CD14-positive monocyte (primary cell): ENCODE measurements at regions not wholly inside any gene's neighbourhood (a gene's known extent, or its start where the extent isn't known, plus 50 kb on each side); places are given as distances from the start of the nearest gene placed in this dataset.

Source experiments
- DNase-seq, 3 donors: peaks; one replicate each; pipeline ENCODE4 v3.0.0-alpha.2; 2011 to 2022
- H2AFZ ChIP-seq: 2 replicates; pipeline ENCODE4 v1.6.0; 2012; ENCODE audit warnings: mild to moderate bottlenecking, low read depth, low read length, inconsistent platforms; ENCODE audit not compliant: insufficient read depth, poor library complexity, severe bottlenecking
- H3K27ac ChIP-seq, 2 donors: 1 replicate in 1 of 2; 2 replicates in 1 of 2; pipeline ENCODE4 v1.5.1; 2012 to 2013; ENCODE audit warnings: low read length in 2 of 2, control low read depth in 1 of 2, inconsistent platforms in 1 of 2, low read depth in 1 of 2, mild to moderate bottlenecking in 1 of 2
- H3K27me3 ChIP-seq, 2 donors: one replicate each; pipeline versions ENCODE4 v1.6.0 to v1.6.1; 2011 to 2013; ENCODE audit warnings: low read length in 2 of 2; ENCODE audit not compliant: control insufficient read depth in 2 of 2, insufficient read depth in 2 of 2
- H3K36me3 ChIP-seq, 2 donors: replicated peaks in 1 of 2; 1 replicate in 1 of 2; 2 replicates in 1 of 2; pipeline versions ENCODE4 v1.5.1 to v1.6.1; 2012 to 2013; ENCODE audit warnings: low read length in 2 of 2, control low read depth in 1 of 2, inconsistent platforms in 1 of 2, mild to moderate bottlenecking in 1 of 2; ENCODE audit not compliant: insufficient read depth in 2 of 2, control insufficient read depth in 1 of 2
- H3K4me1 ChIP-seq, 2 donors: 1 replicate in 1 of 2; 2 replicates in 1 of 2; pipeline versions ENCODE4 v1.5.1 to v1.6.1; 2012 to 2013; ENCODE audit warnings: low read length in 2 of 2, control low read depth in 1 of 2, inconsistent platforms in 1 of 2, mild to moderate bottlenecking in 1 of 2, moderate library complexity in 1 of 2; ENCODE audit not compliant: insufficient read depth in 2 of 2, control insufficient read depth in 1 of 2
- H3K4me2 ChIP-seq: replicated peaks from 2 replicates; pipeline ENCODE3; 2012; ENCODE audit warnings: low read length, moderate library complexity, mild to moderate bottlenecking; ENCODE audit not compliant: poor library complexity, severe bottlenecking; ENCODE audit errors: extremely low read depth
- H3K4me3 ChIP-seq, 3 experiments: fragments of 200-600 bp in 1 of 3; sonication (generic) in 1 of 3; replicated peaks in 1 of 3; 1 replicate in 2 of 3; 2 replicates in 1 of 3; pipeline ENCODE4 v1.5.1; 2011 to 2013; ENCODE audit warnings: low read length in 3 of 3, mild to moderate bottlenecking in 3 of 3, control low read depth in 2 of 3, low read depth in 2 of 3, inconsistent platforms in 1 of 3, moderate library complexity in 1 of 3
- H3K79me2 ChIP-seq: 2 replicates; pipeline ENCODE4 v1.6.0; 2012; ENCODE audit warnings: mild to moderate bottlenecking, control low read depth, inconsistent platforms, low read length, moderate library complexity; ENCODE audit not compliant: insufficient read depth
- H3K9ac ChIP-seq: 2 replicates; pipeline ENCODE4 v1.6.0; 2017; ENCODE audit warnings: low read length, mild to moderate bottlenecking; ENCODE audit not compliant: insufficient read depth, poor library complexity, severe bottlenecking
- H3K9me3 ChIP-seq, 2 donors: replicated peaks in 1 of 2; 1 replicate in 1 of 2; 2 replicates in 1 of 2; pipeline versions ENCODE4 v1.5.1 to v1.6.1; 2012 to 2013; ENCODE audit warnings: low read length in 2 of 2, control low read depth in 1 of 2; ENCODE audit not compliant: control insufficient read depth in 1 of 2, insufficient read depth in 1 of 2
- H4K20me1 ChIP-seq: 2 replicates; pipeline ENCODE4 v1.6.0; 2012; ENCODE audit warnings: mild to moderate bottlenecking, low read length, control low read depth, moderate library complexity; ENCODE audit not compliant: insufficient read depth
- H3K27ac Mint-ChIP-seq, 7 donors: one replicate each; pipeline ENCODE4 v1.8.0; 2020; ENCODE audit warnings: mild to moderate bottlenecking in 7 of 7, mixed read lengths in 7 of 7, moderate library complexity in 6 of 7, inconsistent platforms in 2 of 7
- H3K27me3 Mint-ChIP-seq, 3 donors: one replicate each; pipeline ENCODE4 v1.8.0; 2021 to 2022; ENCODE audit warnings: low read depth in 3 of 3, mild to moderate bottlenecking in 3 of 3, mixed read lengths in 3 of 3, moderate library complexity in 3 of 3, inconsistent platforms in 1 of 3
- H3K36me3 Mint-ChIP-seq, 2 donors: one replicate each; pipeline ENCODE4 v1.8.0; 2020; ENCODE audit warnings: mixed read lengths in 2 of 2, inconsistent platforms in 1 of 2, mild to moderate bottlenecking in 1 of 2
- H3K4me1 Mint-ChIP-seq: one replicate; pipeline ENCODE4 v1.8.0; 2020; ENCODE audit warnings: mild to moderate bottlenecking, mixed read lengths
- H3K4me3 Mint-ChIP-seq, 2 donors: one replicate each; pipeline ENCODE4 v1.8.0; 2020; ENCODE audit warnings: mild to moderate bottlenecking in 2 of 2, mixed read lengths in 2 of 2, moderate library complexity in 1 of 2
- H3K9me3 Mint-ChIP-seq, 7 donors: one replicate each; pipeline ENCODE4 v1.8.0; 2020 to 2022; ENCODE audit warnings: mixed read lengths in 7 of 7, mild to moderate bottlenecking in 6 of 7, moderate library complexity in 6 of 7, inconsistent platforms in 2 of 7
- WGBS: methylation state at CpG from one replicate; pipeline ENCODE4 v1.1.5; 2013; ENCODE audit warnings: missing lambda C conversion rate; ENCODE audit not compliant: insufficient coverage; 5-methylcytosine and 5-hydroxymethylcytosine counted together
- intact Hi-C, 2 donors: fragments of 100-400 bp; cut with micrococcal nuclease; formaldehyde crosslinking; loops; one replicate each; pipeline versions ENCODE4 v1.15.0 to v1.15.1; 2023
- TF ChIP-seq, protein P1 (sequence below): fragments of 200-600 bp; IDR thresholded peaks from one replicate; pipeline ENCODE4 v1.8.0; 2022; ENCODE audit warnings: antibody characterized with exemption, mild to moderate bottlenecking

DNA sequence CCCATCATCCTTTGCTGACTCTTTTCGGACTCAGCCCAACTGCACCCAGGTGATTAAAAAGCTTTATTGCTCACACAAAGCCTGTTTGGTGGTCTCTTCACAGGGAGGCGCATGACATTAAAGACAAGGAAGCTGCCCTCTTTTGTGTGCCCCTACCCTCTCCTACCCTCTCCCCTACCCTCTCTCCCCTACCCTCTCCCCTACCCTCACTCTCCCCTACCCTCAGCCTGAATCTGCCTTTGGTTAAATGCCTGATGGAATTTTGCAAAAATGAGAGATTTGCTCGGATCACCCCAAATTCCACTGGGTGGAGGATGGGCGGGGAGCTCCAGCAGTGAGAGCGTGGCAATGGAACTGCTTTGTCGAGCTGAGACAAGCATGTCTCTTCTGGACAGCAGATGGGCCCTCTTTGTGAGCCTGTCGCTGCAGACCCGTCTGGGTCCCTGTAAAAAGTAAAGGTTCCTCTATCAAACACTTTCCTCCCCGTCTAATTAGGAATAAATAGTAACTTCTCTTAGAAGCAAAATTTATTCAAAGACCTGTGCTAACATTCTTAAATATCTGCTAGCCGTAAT lies 76.4 kb upstream of the MLN start:
- H3K27me3 Mint-ChIP-seq: peaks cover 1 to 5% (median 4%) of the 10 kb centered on the region in 3 donors
- intact Hi-C loops: no loop called here

DNA sequence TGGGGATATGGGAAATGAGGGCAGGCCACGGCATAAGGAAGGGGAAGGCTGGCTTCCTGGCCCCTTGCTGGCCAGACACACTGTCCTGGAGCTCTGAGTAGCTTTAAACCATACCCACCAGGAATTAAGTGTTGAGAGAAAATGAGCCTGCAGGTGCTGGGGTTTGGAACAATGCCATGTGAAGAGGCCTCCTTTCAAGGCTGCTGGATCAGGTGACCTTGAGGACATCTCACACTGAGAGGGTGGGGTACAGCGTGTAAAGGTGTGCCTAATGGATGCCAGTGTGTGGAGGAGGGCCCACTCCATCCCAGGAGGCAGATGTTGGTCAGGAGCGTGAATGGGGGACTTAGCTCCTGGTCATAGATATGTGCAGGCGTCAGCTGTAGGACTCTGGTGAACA lies 74.8 kb upstream of the MLN start:
- intact Hi-C loops: no loop called here
- H3K9ac ChIP-seq: no peak overlapping the region
- H3K27me3 ChIP-seq: no peaks in the 10 kb centered on the region
- H3K4me3 Mint-ChIP-seq: no peak overlapping the region
- H3K4me2 ChIP-seq: no peak overlapping the region
- H3K4me1 Mint-ChIP-seq: no peaks in the 10 kb centered on the region
- H3K79me2 ChIP-seq: no peaks in the 10 kb centered on the region
- no peaks in the 10 kb centered on the region for H3K9me3 ChIP-seq
- H3K36me3 Mint-ChIP-seq: no peaks in the 10 kb centered on the region
- no peaks in the 10 kb centered on the region for H3K36me3 ChIP-seq
- H3K4me3 ChIP-seq: no peak overlapping the region
- H3K27ac ChIP-seq: no peak overlapping the region
- no peaks in the 10 kb centered on the region for H3K4me1 ChIP-seq
- H3K9me3 Mint-ChIP-seq: no peaks in the 10 kb centered on the region
- WGBS: 92% methylated on average over 2 of the region's 4 CpGs
- no peak overlapping the region for H3K27ac Mint-ChIP-seq
- TF ChIP-seq, protein P1, sequence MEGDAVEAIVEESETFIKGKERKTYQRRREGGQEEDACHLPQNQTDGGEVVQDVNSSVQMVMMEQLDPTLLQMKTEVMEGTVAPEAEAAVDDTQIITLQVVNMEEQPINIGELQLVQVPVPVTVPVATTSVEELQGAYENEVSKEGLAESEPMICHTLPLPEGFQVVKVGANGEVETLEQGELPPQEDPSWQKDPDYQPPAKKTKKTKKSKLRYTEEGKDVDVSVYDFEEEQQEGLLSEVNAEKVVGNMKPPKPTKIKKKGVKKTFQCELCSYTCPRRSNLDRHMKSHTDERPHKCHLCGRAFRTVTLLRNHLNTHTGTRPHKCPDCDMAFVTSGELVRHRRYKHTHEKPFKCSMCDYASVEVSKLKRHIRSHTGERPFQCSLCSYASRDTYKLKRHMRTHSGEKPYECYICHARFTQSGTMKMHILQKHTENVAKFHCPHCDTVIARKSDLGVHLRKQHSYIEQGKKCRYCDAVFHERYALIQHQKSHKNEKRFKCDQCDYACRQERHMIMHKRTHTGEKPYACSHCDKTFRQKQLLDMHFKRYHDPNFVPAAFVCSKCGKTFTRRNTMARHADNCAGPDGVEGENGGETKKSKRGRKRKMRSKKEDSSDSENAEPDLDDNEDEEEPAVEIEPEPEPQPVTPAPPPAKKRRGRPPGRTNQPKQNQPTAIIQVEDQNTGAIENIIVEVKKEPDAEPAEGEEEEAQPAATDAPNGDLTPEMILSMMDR: no peak
- no peaks in the 10 kb centered on the region for H4K20me1 ChIP-seq
- DNase-seq: no peak
- peaks cover 5 to 7% (median 6%) of the 10 kb centered on the region in 3 donors for H3K27me3 Mint-ChIP-seq
- H2AFZ ChIP-seq: no peak overlapping the region

More for the DNA sequence above, 76.4 kb upstream of the MLN start:
- H4K20me1 ChIP-seq: no peaks in the 10 kb centered on the region
- no peak overlapping the region for H3K27ac ChIP-seq
- DNase-seq: no peak
- no peaks in the 10 kb centered on the region for H3K36me3 ChIP-seq
- no peaks in the 10 kb centered on the region for H3K4me1 Mint-ChIP-seq
- TF ChIP-seq, protein P1: no peak
- H3K27ac Mint-ChIP-seq: no peak overlapping the region
- H3K9me3 Mint-ChIP-seq: no peaks in the 10 kb centered on the region
- no peak overlapping the region for H3K4me2 ChIP-seq
- H3K36me3 Mint-ChIP-seq: no peaks in the 10 kb centered on the region
- H3K4me3 Mint-ChIP-seq: no peak overlapping the region
- no peaks in the 10 kb centered on the region for H3K9me3 ChIP-seq
- WGBS: 97% methylated on average over 5 of the region's 10 CpGs
- no peaks in the 10 kb centered on the region for H3K4me1 ChIP-seq
- H3K79me2 ChIP-seq: no peaks in the 10 kb centered on the region
- no peak overlapping the region for H2AFZ ChIP-seq
- no peak overlapping the region for H3K4me3 ChIP-seq
- no peak overlapping the region for H3K9ac ChIP-seq
- H3K27me3 ChIP-seq: no peaks in the 10 kb centered on the region
